Mesenteric fat pad (tissue), 1 donor: ENCODE measurements at regions not wholly inside any gene's neighbourhood (a gene's known extent, or its start where the extent isn't known, plus 50 kb on each side); places are given as distances from the start of the nearest gene placed in this dataset.
"Not testable (repeated sequence)": the region's sequence is repeated elsewhere in the genome, so short reads cannot be mapped to it uniquely, and the experiment has no call there.

ENCODE experiments used
- DNase-seq: peaks from one replicate; pipeline ENCODE4 v3.0.0-alpha.2; 2020; ENCODE audit warnings: low spot score
- donor health status: DM: yes; HTN: yes; CAD: no.

DNA sequence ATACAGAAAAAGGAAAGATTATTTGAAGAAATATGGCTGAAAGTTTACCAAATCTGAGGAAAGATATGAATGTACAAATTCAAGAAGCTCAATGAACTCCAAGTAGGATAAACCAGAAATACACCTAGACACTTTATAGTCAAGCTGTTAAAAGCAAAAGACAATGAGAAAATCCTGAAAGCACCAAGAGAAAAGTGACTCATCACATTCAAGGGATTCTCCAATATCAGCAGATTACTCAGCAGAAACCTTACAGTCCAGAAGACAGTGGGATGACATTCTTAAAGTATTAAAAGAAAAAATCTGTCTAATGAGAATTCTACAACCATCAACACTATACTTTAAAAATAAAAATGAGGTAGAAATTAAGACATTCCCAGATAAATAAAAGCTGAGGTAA, 223.8 kb upstream of the ZCCHC13 start:
- no peak for DNase-seq

- DNase-seq, result no peak
Observed at GRCh38 chrX:74065831-74066390, 213.4 kb upstream of the XIST start.

- no peak for DNase-seq
Observed at GRCh38 chrX:74063426-74064155, 211.1 kb upstream of the XIST start.

- no peak for DNase-seq
Observed at GRCh38 chrX:74061879-74062278, 209.4 kb upstream of the XIST start.

DNA sequence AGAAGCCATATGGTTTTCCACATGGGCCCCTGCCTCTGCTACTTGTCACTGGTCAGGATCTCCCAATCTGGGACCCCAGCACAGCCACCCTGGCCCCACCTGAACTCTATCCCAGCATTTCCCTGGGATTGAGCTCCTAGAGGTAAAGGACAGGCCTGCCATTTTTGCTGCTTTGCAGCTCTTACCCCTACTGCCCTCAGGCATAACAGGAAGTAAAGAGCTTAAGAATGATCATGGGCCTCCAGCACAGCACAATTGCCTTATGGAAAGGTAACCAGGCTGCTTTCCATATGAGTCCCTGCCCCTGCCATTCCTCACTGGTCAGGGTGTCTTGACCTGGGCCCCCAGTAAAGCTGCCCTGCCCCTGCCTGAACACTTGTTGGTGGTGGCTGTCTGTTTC, 196.6 kb upstream of the XIST start:
- DNase-seq, result no peak

DNA sequence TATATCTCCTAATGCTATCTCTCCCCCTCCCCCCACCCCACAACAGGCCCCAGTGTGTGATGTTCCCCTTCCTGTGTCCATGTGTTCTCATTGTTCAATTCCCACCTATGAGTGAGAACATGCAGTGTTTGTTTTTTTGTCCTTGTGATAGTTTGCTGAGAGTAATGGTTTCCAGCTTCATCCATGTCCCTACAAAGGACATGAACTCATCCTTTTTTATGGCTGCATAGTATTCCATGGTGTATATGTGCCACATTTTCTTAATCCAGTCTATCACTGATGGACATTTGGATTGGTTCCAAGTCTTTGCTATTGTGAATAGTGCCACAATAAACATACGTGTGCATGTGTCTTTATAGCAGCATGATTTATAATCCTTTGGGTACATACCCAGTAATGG, 181.6 kb upstream of the XIST start:
- DNase-seq, result not testable (repeated sequence)

DNA sequence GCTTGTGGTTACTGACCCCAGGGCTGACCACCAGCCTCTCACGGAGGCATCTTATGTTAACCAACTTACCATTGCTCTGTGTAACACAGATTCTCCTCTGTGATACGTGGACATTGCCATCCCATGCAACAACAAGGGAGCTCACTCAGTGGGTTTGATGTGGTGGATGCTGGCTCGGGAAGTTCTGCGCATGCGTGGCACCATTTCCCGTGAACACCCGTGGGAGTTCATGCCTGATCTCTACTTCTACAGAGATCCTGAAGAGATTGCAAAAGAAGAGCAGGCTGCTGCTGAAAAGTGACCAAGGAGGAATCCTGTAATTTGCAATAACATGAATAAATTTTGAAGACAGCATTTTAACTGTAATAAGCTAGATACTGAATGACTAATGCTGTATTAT, 179.0 kb upstream of the XIST start:
- not testable (repeated sequence) for DNase-seq

- DNase-seq, result not testable (repeated sequence)
Observed at GRCh38 chrX:74030766-74031165, 178.3 kb upstream of the XIST start.

DNA sequence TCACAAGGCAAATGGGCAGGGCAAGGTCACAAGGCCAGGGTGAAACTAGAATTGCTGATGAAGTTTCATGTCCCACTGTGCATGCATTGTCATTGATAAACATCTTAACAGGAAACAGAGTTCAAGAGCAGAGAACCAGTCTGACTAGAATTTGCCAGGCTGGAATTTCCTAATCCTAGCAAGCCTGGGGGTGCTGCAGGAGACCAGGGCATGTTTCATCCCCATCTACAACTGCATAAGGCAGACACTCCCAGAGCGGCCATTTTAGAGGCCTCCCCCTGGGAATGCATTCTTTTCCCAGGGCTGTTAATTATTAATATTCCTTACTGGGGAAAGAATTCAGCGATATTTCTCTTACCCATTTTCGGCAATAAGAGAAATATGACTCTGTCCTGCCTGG, 172.6 kb upstream of the XIST start:
- not testable (repeated sequence) for DNase-seq

DNA sequence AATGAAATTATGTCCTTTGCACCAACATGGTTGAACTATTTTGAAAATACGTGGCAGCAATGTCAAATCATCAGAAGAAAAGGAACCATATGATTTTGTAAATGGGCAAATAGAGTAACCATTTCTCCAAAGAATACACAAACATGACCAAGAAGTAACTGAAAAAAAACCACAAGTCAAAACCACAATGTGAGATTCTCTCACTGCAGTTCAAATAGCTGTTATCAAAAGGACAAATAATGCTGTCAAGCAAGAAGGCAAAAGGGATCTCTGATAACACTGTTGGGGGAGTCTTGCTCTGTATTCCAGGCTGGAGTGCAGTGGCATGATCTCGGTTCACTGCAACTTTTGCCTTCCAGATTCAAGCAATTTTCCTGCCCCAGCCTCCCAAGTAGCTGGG, 170.7 kb upstream of the XIST start:
- no peak for DNase-seq

DNA sequence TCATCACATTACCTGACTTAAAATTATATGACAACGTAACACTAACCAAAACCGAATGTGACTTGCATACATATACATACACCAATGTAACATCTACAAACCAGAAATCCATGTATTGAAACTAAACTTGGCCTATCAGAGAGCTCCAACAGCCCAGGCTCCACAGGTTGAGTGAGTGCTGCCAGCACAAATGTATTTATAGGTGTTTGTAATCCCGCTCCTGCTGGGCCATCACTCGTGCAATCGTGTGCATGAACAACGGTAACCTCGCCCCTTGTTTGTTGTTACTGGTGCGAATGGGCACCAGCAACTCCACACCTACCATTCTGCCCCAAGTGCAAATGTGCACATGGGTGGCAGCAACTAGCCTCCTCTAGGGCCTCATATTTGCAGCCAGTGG, 165.7 kb upstream of the XIST start:
- no peak for DNase-seq

DNA sequence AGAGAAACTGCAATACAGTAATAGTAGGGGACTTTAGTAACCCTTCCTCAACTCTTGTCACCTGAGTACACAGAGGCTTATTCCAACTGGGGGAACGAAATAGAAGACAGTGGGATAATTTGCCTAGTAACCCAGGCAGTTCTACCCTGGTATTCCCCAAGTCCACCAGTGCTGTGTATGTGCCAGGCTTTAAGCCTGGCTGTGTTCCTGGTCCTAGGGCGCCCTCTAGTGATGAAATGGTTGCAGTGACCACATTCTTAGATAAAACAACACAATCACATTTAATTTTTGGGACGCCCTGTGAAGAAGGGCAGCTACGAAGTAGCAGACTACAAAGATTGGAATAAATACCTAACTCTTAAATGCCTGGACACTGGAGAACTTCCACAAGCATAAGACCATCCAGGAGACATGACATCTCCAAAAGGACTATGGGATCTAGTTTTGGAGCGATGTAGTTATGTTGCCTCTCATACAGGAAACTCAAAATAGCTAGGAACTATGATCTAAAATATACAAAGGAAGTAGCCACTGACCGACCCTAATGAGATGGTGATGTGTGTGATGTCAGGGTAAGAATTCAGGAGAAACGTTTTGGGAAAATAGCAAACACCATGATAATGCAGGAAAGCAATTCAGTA, 163.0 kb upstream of the XIST start:
- DNase-seq, result no peak

- DNase-seq, result no peak
Observed at GRCh38 chrX:74009041-74009440, 156.5 kb upstream of the XIST start.

- DNase-seq, result no peak
Observed at GRCh38 chrX:73992019-73992418, 139.5 kb upstream of the XIST start.

DNA sequence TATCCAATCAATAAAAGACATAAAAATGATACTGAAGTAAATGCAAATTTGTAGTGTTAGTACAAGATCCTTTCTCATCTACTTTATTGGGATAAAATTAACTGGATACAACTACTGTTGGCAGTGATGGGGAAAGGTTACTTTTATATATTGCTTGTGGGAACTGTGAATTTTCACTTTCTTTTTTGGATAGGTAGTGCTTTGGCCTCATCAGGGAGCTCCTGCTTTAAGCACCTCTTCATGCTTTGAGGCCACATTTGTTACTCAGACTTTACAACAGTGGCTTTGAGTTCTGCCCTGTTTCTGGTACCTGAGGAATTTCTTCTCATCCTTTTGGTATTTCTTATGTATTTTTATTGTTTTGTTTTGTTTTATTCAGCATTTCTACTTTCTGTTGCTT, 134.7 kb upstream of the XIST start:
- no peak for DNase-seq

DNA sequence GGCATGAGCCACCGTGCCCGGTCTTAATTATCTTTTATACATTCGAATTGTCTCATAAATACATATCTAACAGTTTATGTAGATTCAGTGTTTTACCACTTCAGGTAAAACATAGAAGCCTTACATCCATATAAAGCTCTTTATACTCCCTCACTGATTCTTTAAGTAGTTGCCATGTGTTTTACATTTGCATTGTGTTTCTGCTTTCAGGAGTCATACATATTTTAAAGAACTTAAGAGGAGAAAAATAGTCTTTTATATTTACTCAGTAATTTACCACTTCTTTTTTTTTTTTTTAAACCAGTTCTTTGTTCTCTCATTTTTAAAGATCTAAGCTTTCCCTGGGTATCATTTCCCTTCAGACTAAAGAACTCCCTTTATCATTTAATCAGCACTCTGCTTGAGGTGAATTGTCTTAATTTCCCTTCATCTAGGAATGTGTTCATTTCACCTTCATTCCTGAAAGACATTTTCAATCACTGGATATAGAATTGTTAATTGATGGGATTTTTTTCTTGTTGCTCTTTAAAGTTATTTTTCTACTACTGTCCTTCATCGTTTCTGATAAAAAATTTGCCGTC, 127.1 kb upstream of the XIST start:
- no peak for DNase-seq

DNA sequence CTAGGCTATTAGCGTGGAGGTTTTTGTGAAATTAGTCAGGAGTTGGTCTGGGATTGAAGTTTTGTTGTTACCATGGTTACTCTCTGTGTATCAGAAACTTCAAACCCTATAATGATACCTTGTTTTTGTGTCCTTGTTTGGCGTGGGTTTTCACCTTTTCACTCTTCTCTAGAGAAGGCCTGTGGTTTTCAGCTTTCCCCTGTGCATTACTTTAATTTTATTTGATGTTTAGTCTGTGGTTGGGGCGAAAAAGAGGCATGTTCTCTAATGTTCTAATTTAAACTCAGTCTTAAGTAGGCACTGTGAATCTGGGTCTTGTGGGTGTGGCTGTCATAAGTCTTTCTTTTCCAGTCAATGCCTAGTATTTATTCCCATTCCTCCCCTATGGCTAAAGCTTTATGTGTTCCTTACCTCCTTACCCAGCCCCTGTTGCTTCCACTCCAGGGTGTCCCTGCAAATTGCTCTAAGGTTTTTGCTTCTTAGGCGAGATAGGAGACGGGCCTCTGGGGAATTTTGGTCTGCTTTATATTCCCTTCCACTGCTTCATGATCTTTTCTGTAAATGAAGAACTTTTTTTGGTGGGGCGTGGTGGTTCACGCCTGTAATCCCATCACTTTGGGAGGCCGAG, 125.1 kb upstream of the XIST start:
- DNase-seq, result no peak

DNA sequence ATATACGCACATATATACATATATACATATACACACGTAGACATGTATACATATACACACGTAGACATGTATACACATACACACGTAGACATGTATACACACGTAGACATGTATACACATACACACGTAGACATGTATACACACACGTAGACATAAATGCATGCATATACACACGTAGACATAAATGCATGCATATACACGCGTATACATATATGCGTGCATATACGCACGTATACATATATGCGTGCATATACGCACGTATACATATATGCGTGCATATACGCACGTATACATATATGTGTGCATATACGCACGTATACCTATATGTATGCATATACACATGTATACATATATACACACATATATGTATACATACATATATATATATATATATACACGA, 114.9 kb upstream of the XIST start:
- DNase-seq, result not testable (repeated sequence)

- DNase-seq, result no peak
Observed at GRCh38 chrX:73965833-73966232, 113.3 kb upstream of the XIST start.

DNA sequence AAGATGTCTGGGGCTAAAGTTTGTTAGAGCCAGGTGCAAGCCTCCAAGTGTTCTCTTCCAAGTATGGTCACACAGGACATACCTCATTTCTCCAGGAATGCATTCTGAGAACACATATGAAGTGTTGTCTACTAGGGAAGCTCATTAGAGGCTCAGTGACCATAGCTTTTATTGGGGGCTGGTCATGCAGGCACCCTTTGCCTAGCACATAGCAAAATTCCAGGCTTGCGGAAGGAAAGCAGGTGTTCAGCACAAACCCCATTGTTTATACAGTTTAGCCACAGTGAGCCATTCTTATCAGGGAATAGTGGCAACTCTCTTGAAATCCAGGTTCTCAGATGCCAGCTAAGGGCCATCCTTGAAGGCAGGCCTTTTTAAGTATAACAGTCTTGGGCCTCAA, 112.1 kb upstream of the XIST start:
- DNase-seq, result no peak

DNA sequence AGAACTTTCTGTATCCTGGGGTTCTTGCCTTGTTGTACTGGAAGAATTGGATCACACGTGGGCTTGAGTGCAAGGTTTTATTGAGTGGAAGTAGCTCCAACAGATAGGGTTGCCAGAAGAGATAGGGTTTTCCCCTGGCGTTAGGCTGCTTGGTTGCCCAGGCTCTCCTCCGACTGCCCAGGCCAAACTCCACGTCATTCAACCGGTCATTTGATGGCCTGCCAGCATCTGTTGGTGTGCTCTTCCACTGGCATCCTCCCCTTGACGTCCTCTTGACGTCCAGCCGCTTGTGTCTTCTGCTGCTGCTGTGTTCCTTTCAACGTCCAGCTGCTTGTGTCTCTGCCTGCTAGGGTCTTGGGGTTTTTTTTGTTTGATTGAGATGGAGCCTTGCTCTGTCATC, 111.2 kb upstream of the XIST start:
- DNase-seq, result no peak

GRCh38 chrX:73962948-73963347, 110.4 kb upstream of the XIST start:
- DNase-seq, result no peak
